WERI-Rb-1 (cell line): ENCODE measurements at regions not wholly inside any gene's neighbourhood (a gene's known extent, or its start where the extent isn't known, plus 50 kb on each side); places are given as distances from the start of the nearest gene placed in this dataset.

ENCODE experiments used
- DNase-seq: peaks from one replicate; pipeline ENCODE4 v3.0.0-alpha.2; 2020
- H3K27ac ChIP-seq: fragments of 250-450 bp; sonication (Bioruptor Pico); 2 replicates; pipeline ENCODE4 v1.5.1; 2020; ENCODE audit warnings: mild to moderate bottlenecking, moderate library complexity
- H3K27me3 ChIP-seq: fragments of 250-450 bp; sonication (Bioruptor Pico); 2 replicates; pipeline ENCODE4 v1.5.1; 2021; ENCODE audit warnings: mild to moderate bottlenecking, low read depth, moderate library complexity; ENCODE audit not compliant: insufficient read depth, severe bottlenecking
- H3K36me3 ChIP-seq: fragments of 250-450 bp; sonication (Bioruptor Pico); 2 replicates; pipeline ENCODE4 v1.5.1; 2020; ENCODE audit warnings: mild to moderate bottlenecking, moderate library complexity
- H3K4me3 ChIP-seq: 2 replicates; pipeline ENCODE4 v1.5.1; 2011; ENCODE audit warnings: low read depth, mild to moderate bottlenecking, control low read depth, low read length
- H3K9me3 ChIP-seq: fragments of 250-450 bp; sonication (Bioruptor Pico); 2 replicates; pipeline ENCODE4 v1.5.1; 2021; ENCODE audit warnings: mild to moderate bottlenecking, moderate library complexity; ENCODE audit not compliant: severe bottlenecking
- TF ChIP-seq, protein P1 (sequence below): IDR thresholded peaks from 2 replicates; pipeline ENCODE4 v1.5.1; 2011; ENCODE audit warnings: low read depth, mild to moderate bottlenecking, control low read depth, inconsistent platforms, low read length

DNA sequence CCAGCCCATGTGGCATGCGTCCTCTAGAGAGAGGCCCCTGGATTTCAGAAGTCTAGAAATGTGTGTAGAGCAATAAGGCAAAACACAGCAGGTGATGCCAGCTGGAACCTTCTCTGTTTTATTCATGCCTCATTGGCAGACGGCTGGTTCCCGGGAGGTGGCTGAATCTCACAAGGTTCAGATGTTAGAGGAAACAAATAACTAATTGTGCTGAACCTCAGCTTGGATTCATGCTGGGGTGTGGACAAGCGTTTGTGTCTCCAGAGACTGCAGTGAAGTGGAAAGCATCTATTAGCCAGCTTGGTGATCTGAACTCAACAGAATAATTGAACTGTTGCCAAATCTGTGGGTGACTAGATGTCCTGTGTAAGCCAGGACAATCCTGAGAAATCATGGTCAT, 131.1 kb upstream of the NR4A3 start:
- no peaks in the 10 kb centered on the region for H3K9me3 ChIP-seq
- DNase-seq: no peak
- H3K36me3 ChIP-seq: no peaks in the 10 kb centered on the region
- H3K27ac ChIP-seq: no peak overlapping the region
- no peak overlapping the region for H3K4me3 ChIP-seq
- no peaks in the 10 kb centered on the region for H3K27me3 ChIP-seq
- TF ChIP-seq, protein P1, sequence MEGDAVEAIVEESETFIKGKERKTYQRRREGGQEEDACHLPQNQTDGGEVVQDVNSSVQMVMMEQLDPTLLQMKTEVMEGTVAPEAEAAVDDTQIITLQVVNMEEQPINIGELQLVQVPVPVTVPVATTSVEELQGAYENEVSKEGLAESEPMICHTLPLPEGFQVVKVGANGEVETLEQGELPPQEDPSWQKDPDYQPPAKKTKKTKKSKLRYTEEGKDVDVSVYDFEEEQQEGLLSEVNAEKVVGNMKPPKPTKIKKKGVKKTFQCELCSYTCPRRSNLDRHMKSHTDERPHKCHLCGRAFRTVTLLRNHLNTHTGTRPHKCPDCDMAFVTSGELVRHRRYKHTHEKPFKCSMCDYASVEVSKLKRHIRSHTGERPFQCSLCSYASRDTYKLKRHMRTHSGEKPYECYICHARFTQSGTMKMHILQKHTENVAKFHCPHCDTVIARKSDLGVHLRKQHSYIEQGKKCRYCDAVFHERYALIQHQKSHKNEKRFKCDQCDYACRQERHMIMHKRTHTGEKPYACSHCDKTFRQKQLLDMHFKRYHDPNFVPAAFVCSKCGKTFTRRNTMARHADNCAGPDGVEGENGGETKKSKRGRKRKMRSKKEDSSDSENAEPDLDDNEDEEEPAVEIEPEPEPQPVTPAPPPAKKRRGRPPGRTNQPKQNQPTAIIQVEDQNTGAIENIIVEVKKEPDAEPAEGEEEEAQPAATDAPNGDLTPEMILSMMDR: no peak

DNA sequence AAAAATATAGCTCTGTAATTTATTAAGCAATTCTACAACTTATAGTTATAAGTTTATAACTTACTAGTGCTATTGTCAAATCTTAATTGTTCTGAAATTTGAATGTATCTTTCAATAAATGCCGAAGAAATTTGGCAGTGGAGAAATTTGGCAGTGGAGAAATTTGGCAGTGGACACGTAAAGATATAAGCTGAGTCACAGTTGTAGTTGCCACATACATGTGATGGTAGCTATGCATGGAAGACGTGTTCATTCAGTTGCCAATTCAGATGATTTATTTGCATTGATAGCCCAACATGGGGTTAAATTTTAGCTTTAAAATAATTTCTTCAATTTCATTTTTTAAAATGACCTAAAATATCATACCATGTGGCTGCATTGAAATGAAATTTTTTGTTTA, 127.8 kb upstream of the NR4A3 start:
- Histone ChIP-seq H3K27me3 (no peaks in the 10 kb centered on the region), H3K9me3 (no peaks in the 10 kb centered on the region), H3K36me3 (no peaks in the 10 kb centered on the region), H3K27ac (no peak overlapping the region), H3K4me3 (no peak overlapping the region)
- DNase-seq: no peak
- TF ChIP-seq, protein P1: no peak

DNA sequence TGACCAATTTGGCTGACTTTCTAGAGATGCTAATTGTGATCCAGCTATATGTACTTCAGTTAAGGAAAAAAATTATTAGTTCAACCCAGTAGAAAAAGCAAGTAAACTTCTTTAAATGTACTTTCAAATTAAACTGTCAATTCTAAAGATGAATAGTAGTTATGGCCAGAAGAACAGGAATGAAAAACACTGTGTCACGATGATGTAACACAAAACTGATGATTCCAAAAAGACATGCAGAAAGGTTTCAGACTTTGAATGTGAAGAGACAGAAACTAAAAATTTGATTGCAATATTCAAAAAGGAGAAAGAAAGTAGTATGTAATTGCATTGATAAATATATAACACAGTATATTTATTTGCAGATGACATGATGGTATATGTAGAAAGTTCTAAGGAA, 127.3 kb upstream of the NR4A3 start:
- no peak overlapping the region for H3K4me3 ChIP-seq

DNA sequence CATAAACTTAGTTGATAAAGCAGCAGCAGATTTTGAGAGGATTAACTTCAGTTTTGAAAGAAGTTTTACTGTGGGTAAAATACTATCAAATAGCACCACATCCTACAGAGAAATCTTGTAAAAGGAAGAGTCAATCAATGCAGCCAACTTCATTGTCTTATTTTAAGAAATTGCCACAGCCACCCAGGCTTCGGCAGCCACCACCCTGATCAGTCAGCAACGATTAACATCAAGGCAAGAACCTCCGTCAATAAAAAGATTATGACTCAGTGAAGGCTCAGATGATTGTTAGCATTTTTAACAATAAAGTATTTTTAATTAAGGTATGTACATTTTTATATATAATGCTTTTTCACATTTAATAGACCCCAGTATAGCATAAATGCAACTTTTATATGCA, 122.3 kb upstream of the NR4A3 start:
- Histone ChIP-seq H3K36me3 (no peaks in the 10 kb centered on the region), H3K4me3 (no peak overlapping the region), H3K27me3 (no peaks in the 10 kb centered on the region), H3K9me3 (peaks cover 9% of the 10 kb centered on the region), H3K27ac (no peak overlapping the region)
- DNase-seq: no peak
- TF ChIP-seq, protein P1: no peak

More for the DNA sequence above, 127.3 kb upstream of the NR4A3 start:
- no peaks in the 10 kb centered on the region for H3K36me3 ChIP-seq
- no peak overlapping the region for H3K27ac ChIP-seq
- DNase-seq: no peak
- H3K27me3 ChIP-seq: no peaks in the 10 kb centered on the region
- TF ChIP-seq, protein P1: no peak
- H3K9me3 ChIP-seq: no peaks in the 10 kb centered on the region

DNA sequence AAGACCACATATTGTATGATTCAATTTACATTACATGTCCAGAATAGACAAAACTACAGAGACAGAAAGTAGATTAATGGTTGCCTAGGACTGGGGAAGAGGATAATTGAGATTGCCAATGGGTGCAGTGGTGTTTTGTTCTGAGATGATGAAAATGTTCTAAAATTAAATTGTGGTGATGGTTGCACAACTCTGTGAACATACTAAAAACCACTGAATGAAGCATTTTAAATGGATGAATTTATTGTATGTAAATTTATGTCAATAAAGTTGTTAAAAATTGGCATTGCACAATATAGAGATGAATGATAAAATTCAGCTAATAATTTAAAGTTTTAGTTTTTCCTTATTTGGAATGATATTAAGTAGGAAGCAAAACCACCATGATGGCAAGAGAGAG, 109.5 kb upstream of the NR4A3 start:
- DNase-seq: no peak
- H3K27ac ChIP-seq: no peak overlapping the region
- H3K27me3 ChIP-seq: no peaks in the 10 kb centered on the region
- TF ChIP-seq, protein P1: no peak
- no peak overlapping the region for H3K4me3 ChIP-seq
- no peaks in the 10 kb centered on the region for H3K9me3 ChIP-seq
- H3K36me3 ChIP-seq: no peaks in the 10 kb centered on the region

DNA sequence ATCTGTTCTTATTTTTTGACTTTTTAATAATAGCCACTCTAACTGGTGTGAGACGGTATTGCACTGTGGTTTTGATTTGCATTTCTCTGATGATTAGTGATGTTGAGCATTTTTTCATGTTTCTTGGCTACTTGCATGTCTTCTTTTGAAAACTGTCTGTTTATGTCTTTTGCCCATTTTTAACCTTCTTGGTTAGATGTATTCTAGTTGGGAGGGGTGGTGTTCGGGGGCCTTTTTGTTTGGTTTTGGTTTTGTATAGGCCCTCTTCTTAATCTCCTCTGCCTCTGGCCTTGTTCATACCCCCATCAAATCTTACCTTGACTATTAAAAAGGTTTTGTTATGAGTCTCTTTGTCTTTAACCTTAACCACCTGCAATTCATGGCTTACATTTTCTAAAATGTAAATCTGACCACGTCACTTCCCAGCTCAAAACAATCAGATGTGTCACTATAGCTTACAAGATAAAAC, 107.8 kb upstream of the NR4A3 start:
- H3K27me3 ChIP-seq: no peaks in the 10 kb centered on the region
- TF ChIP-seq, protein P1: no peak
- no peaks in the 10 kb centered on the region for H3K36me3 ChIP-seq
- no peak overlapping the region for H3K4me3 ChIP-seq
- no peak overlapping the region for H3K27ac ChIP-seq
- no peaks in the 10 kb centered on the region for H3K9me3 ChIP-seq
- no peak for DNase-seq
